Esophagus squamous epithelium (tissue), 4 donors: ENCODE measurements at regions not wholly inside any gene's neighbourhood (a gene's known extent, or its start where the extent isn't known, plus 50 kb on each side); places are given as distances from the start of the nearest gene placed in this dataset.

ENCODE experiments used
- POLR2A ChIP-seq, 4 donors: fragments of 450-650 bp; IDR thresholded peaks; one replicate each; pipeline ENCODE4 v1.6.1; 2017; ENCODE audit warnings: antibody characterized with exemption in 4 of 4, mild to moderate bottlenecking in 4 of 4, moderate library complexity in 3 of 4
- TF ChIP-seq, protein P1 (sequence below), 6 experiments: fragments of 450-650 bp in 4 of 6; fragments of 200-600 bp in 2 of 6; sonication (generic) in 2 of 6; IDR thresholded peaks; one replicate each; pipeline ENCODE4 v1.5.1; 2016 to 2019; ENCODE audit warnings: antibody characterized with exemption in 6 of 6, mild to moderate bottlenecking in 4 of 6, moderate library complexity in 4 of 6

DNA sequence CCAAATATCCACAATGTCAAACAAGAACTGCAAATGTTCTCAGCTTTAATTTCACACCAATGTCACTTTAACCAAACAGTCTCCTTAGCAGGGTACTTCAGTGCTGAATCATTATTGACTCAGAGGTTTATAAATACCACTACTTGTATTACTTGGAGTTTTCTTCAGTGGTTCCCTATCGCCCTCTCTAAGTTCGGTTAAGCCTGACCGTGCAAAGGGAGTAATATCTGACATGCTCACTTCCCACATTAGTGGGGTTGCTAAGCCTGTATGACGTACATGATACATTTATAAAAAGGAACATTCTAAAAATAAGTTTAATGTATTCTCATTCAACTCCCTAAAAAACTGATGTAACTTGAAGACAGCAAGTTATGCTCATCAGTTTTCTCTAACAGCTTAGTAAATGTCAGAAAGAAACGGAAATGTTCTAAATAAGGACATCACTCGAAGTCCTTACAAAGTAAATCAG is 93.1 kb upstream of the ZC3H12C start:
- TF ChIP-seq POLR2A (IDR thresholded peaks at IDR 0.05): no peak
- TF ChIP-seq, protein P1, sequence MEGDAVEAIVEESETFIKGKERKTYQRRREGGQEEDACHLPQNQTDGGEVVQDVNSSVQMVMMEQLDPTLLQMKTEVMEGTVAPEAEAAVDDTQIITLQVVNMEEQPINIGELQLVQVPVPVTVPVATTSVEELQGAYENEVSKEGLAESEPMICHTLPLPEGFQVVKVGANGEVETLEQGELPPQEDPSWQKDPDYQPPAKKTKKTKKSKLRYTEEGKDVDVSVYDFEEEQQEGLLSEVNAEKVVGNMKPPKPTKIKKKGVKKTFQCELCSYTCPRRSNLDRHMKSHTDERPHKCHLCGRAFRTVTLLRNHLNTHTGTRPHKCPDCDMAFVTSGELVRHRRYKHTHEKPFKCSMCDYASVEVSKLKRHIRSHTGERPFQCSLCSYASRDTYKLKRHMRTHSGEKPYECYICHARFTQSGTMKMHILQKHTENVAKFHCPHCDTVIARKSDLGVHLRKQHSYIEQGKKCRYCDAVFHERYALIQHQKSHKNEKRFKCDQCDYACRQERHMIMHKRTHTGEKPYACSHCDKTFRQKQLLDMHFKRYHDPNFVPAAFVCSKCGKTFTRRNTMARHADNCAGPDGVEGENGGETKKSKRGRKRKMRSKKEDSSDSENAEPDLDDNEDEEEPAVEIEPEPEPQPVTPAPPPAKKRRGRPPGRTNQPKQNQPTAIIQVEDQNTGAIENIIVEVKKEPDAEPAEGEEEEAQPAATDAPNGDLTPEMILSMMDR (IDR thresholded peaks at IDR 0.05): no peak
